ENCODE measurements at regions not wholly inside any gene's neighbourhood (a gene's known extent, or its start where the extent isn't known, plus 50 kb on each side); places are given as distances from the start of the nearest gene placed in this dataset.

DNA sequence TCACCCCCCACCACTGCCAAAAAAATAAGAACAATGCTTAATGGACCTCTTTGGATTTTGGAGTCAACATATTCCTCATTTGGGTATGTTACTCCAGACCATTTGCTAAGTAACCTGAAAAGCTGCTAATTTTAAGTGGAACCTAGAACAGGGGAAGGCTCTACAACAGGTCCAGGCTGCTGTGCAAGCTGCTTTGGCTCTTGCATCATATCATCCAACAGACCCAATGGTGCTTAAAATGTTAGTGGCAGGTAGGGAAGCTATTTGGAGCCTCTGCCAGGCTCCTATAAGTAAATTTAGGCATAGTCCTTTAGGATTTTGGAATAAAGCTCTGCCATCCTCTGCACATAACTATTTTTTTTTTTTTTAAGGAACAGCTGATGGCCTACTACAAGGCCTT, 132.2 kb upstream of the PMCH start:
- TF ChIP-seq CTCF (IDR thresholded peaks at IDR 0.05), result no peak
- no peak for TF ChIP-seq POLR2A (IDR thresholded peaks at IDR 0.05)

All from uterus (tissue), 2 donors.